ENCODE measurements at regions not wholly inside any gene's neighbourhood (a gene's known extent, or its start where the extent isn't known, plus 50 kb on each side); places are given as distances from the start of the nearest gene placed in this dataset.

DNA sequence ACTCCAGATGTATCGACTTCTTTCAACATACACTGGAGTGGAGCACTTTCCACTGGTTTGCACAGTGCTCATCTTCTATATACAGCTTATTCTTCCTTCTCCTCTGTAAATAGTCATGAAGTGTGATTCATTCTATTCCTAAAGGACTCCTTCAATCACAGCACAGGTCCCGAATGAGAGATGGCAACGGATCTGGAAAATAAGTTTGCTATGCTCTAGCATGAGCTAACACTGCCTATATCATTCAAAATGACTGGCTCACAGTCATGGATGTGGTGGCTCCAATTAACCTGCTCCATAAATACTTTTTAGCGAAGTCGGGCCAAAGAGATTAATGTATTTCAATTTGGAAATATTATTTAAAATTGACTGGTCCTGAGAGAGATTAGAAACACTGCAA, 272.1 kb upstream of the CDH6 start:
- TF ChIP-seq, protein P1, sequence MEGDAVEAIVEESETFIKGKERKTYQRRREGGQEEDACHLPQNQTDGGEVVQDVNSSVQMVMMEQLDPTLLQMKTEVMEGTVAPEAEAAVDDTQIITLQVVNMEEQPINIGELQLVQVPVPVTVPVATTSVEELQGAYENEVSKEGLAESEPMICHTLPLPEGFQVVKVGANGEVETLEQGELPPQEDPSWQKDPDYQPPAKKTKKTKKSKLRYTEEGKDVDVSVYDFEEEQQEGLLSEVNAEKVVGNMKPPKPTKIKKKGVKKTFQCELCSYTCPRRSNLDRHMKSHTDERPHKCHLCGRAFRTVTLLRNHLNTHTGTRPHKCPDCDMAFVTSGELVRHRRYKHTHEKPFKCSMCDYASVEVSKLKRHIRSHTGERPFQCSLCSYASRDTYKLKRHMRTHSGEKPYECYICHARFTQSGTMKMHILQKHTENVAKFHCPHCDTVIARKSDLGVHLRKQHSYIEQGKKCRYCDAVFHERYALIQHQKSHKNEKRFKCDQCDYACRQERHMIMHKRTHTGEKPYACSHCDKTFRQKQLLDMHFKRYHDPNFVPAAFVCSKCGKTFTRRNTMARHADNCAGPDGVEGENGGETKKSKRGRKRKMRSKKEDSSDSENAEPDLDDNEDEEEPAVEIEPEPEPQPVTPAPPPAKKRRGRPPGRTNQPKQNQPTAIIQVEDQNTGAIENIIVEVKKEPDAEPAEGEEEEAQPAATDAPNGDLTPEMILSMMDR (IDR thresholded peaks at IDR 0.05): no peak
- no peak for TF ChIP-seq POLR2A (IDR thresholded peaks at IDR 0.05)
